ENCODE measurements at regions not wholly inside any gene's neighbourhood (a gene's known extent, or its start where the extent isn't known, plus 50 kb on each side); places are given as distances from the start of the nearest gene placed in this dataset.

DNA sequence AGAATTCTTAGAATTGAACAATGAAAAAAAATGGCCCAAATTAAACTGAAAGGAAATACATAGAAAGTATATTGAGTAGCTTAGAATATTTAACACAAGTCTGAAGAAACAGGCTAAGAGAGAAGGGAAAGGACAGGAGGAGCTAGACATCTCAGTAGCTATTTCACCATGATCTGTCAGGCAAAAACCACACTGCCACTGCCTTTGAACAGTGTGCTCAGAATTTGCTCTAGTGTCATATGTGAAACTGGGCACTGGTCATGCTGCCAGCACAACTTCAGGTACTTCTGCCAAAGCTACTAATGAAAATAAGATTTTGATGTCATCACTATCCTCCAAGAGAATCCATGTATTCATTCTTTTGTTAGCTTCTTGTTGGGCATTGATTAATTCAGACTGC lies 1280.8 kb upstream of the PCDH20 start:
- TF ChIP-seq, protein P1, sequence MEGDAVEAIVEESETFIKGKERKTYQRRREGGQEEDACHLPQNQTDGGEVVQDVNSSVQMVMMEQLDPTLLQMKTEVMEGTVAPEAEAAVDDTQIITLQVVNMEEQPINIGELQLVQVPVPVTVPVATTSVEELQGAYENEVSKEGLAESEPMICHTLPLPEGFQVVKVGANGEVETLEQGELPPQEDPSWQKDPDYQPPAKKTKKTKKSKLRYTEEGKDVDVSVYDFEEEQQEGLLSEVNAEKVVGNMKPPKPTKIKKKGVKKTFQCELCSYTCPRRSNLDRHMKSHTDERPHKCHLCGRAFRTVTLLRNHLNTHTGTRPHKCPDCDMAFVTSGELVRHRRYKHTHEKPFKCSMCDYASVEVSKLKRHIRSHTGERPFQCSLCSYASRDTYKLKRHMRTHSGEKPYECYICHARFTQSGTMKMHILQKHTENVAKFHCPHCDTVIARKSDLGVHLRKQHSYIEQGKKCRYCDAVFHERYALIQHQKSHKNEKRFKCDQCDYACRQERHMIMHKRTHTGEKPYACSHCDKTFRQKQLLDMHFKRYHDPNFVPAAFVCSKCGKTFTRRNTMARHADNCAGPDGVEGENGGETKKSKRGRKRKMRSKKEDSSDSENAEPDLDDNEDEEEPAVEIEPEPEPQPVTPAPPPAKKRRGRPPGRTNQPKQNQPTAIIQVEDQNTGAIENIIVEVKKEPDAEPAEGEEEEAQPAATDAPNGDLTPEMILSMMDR (IDR thresholded peaks at IDR 0.05; ENCODE audit: low read depth, low read length): no peak
- TF ChIP-seq EZH2phosphoT487 (IDR thresholded peaks at IDR 0.05; ENCODE audit: low read depth): no peak
